IMR-90 (cell line): ENCODE measurements at regions not wholly inside any gene's neighbourhood (a gene's known extent, or its start where the extent isn't known, plus 50 kb on each side); places are given as distances from the start of the nearest gene placed in this dataset.

Experiments
- ATAC-seq: fragments of 200-7000 bp; cut with Tn5 transposase; 2 replicates; pipeline ENCODE4 v1.9.1; 2020; ENCODE audit warnings: low read depth, mild to moderate bottlenecking, moderate library complexity
- BruUV-seq: library from RNA; stranded (reverse); fragments of 400-500 nt; replicated peaks from 2 replicates; lab custom pipeline; 2021; lab: Mats Ljungman, UMichigan
- CTCF ChIA-PET: fragments of 300-600 bp; formaldehyde crosslinking; extraction: SDS; loops from one replicate; lab custom pipeline; 2021; ENCODE audit warnings: antibody characterized with exemption; lab: Yijun Ruan, JAX
- POLR2A ChIA-PET: fragments of 300-600 bp; sonication (Branson Sonifier 250); formaldehyde crosslinking; loops from one replicate; lab custom pipeline; 2022; ENCODE audit warnings: antibody characterized with exemption; ENCODE audit not compliant: unreplicated experiment; lab: Charles Lee
- DNase-seq: peaks from one replicate; pipeline ENCODE4 v3.0.0; 2013
- H2AFZ ChIP-seq: replicated peaks from 2 replicates; pipeline ENCODE3; 2013; ENCODE audit warnings: low read length, mild to moderate bottlenecking; ENCODE audit not compliant: poor library complexity
- H2AK5ac ChIP-seq: 2 replicates; pipeline ENCODE4 v1.6.1; 2013; ENCODE audit warnings: low read depth, low read length, inconsistent platforms
- H2AK9ac ChIP-seq: replicated peaks from 2 replicates; pipeline ENCODE3; 2013; ENCODE audit warnings: mild to moderate bottlenecking, low read depth, low read length, moderate library complexity; ENCODE audit not compliant: poor library complexity
- H2BK120ac ChIP-seq: 2 replicates; pipeline ENCODE4 v1.6.1; 2013; ENCODE audit warnings: low read depth, low read length, inconsistent platforms
- H2BK15ac ChIP-seq: 3 replicates; pipeline ENCODE4 v1.6.1; 2013; ENCODE audit warnings: low read depth, low read length, inconsistent platforms
- H2BK20ac ChIP-seq: 2 replicates; pipeline ENCODE4 v1.6.1; 2013; ENCODE audit warnings: low read depth, mild to moderate bottlenecking, inconsistent platforms, low read length, moderate library complexity
- H2BK5ac ChIP-seq: 2 replicates; pipeline ENCODE4 v1.6.1; 2013; ENCODE audit warnings: mild to moderate bottlenecking, low read depth, low read length, inconsistent platforms; ENCODE audit not compliant: poor library complexity, severe bottlenecking
- H3K14ac ChIP-seq: replicated peaks from 2 replicates; pipeline ENCODE4 v1.6.1; 2013; ENCODE audit warnings: low read depth, low read length, inconsistent platforms
- H3K18ac ChIP-seq: 2 replicates; pipeline ENCODE4 v1.6.1; 2013; ENCODE audit warnings: low read depth, low read length, control low read depth
- H3K23ac ChIP-seq: 2 replicates; pipeline ENCODE4 v1.6.1; 2013; ENCODE audit warnings: low read depth, low read length, inconsistent platforms
- H3K27ac ChIP-seq: 2 replicates; pipeline ENCODE4 v1.5.1; 2013; ENCODE audit warnings: mild to moderate bottlenecking, control low read depth, low read length; ENCODE audit not compliant: insufficient read depth
- H3K27me3 ChIP-seq: 2 replicates; pipeline ENCODE4 v1.6.1; 2013; ENCODE audit warnings: low read length; ENCODE audit not compliant: control insufficient read depth, insufficient read depth
- H3K36me3 ChIP-seq: 2 replicates; pipeline ENCODE4 v1.6.1; 2013; ENCODE audit warnings: low read length, mixed read lengths; ENCODE audit not compliant: control insufficient read depth, insufficient read depth
- H3K4ac ChIP-seq: 2 replicates; pipeline ENCODE4 v1.6.1; 2013; ENCODE audit warnings: low read depth, low read length, inconsistent platforms
- H3K4me1 ChIP-seq: 2 replicates; pipeline ENCODE4 v1.6.1; 2013; ENCODE audit warnings: low read length, mixed read lengths; ENCODE audit not compliant: control insufficient read depth, insufficient read depth
- H3K4me2 ChIP-seq: 2 replicates; pipeline ENCODE4 v1.6.1; 2013; ENCODE audit warnings: low read depth, mild to moderate bottlenecking, control low read depth, low read length, moderate library complexity
- H3K4me3 ChIP-seq: 2 replicates; pipeline ENCODE4 v1.5.1; 2013; ENCODE audit warnings: low read depth, mild to moderate bottlenecking, control low read depth, low read length, moderate library complexity; ENCODE audit not compliant: insufficient read depth
- H3K56ac ChIP-seq: 2 replicates; pipeline ENCODE4 v1.6.1; 2013; ENCODE audit warnings: low read length, inconsistent platforms; ENCODE audit not compliant: insufficient read depth; ENCODE audit errors: extremely low read depth
- H3K79me1 ChIP-seq, 2 experiments: 2 replicates each; pipeline ENCODE4 v1.6.1; 2013; ENCODE audit warnings: low read length in 2 of 2, inconsistent platforms in 1 of 2, low read depth in 1 of 2
- H3K9ac ChIP-seq: 2 replicates; pipeline ENCODE4 v1.6.1; 2013; ENCODE audit warnings: low read depth, low read length, control low read depth
- H3K9me1 ChIP-seq: 2 replicates; pipeline ENCODE4 v1.6.1; 2013; ENCODE audit warnings: low read length, inconsistent platforms; ENCODE audit not compliant: insufficient read depth
- H3K9me3 ChIP-seq: 2 replicates; pipeline ENCODE4 v1.6.1; 2013; ENCODE audit warnings: low read length; ENCODE audit not compliant: control insufficient read depth, insufficient read depth
- H4K20me1 ChIP-seq: 2 replicates; pipeline ENCODE4 v1.6.1; 2013; ENCODE audit warnings: low read length, inconsistent platforms; ENCODE audit not compliant: insufficient read depth
- H4K5ac ChIP-seq: 2 replicates; pipeline ENCODE4 v1.6.1; 2013; ENCODE audit warnings: mild to moderate bottlenecking, low read depth, low read length, control low read depth
- H4K8ac ChIP-seq, 2 experiments: 2 replicates each; pipeline ENCODE4 v1.6.1; 2013; ENCODE audit warnings: low read depth in 2 of 2, low read length in 2 of 2, control low read depth in 1 of 2, inconsistent platforms in 1 of 2
- H4K91ac ChIP-seq: 2 replicates; pipeline ENCODE4 v1.6.1; 2013; ENCODE audit warnings: low read depth, low read length, inconsistent platforms; ENCODE audit not compliant: insufficient read depth
- BHLHE40 ChIP-seq: fragments of 150-350 bp; IDR thresholded peaks from 2 replicates; pipeline ENCODE4 v1.6.1; 2016; ENCODE audit warnings: mild to moderate bottlenecking, low read depth, low read length
- CEBPB ChIP-seq: IDR thresholded peaks from 2 replicates; pipeline ENCODE4 v1.6.1; 2012; ENCODE audit warnings: low read depth, low read length, improper control_type of control experiment
- CHD1 ChIP-seq: IDR thresholded peaks from 2 replicates; pipeline ENCODE4 v1.6.1; 2012; ENCODE audit warnings: low read depth, low read length, improper control_type of control experiment
- FOS ChIP-seq: fragments of 150-350 bp; IDR thresholded peaks from 2 replicates; pipeline ENCODE4 v1.6.1; 2016; ENCODE audit warnings: low read depth, low read length
- MAFK ChIP-seq: IDR thresholded peaks from 2 replicates; pipeline ENCODE4 v1.6.1; 2012; ENCODE audit warnings: low read depth, low read length, improper control_type of control experiment
- MAZ ChIP-seq: IDR thresholded peaks from 2 replicates; pipeline ENCODE4 v1.6.1; 2012; ENCODE audit warnings: low read depth, mild to moderate bottlenecking, low read length, improper control_type of control experiment, moderate library complexity, borderline replicate concordance
- NFE2L2 ChIP-seq: fragments of 150-350 bp; IDR thresholded peaks from 2 replicates; pipeline ENCODE4 v1.6.1; 2016; ENCODE audit warnings: low read depth, mild to moderate bottlenecking, low read length
- POLR2A ChIP-seq: IDR thresholded peaks from 2 replicates; pipeline ENCODE4 v1.6.1; 2012; ENCODE audit warnings: mild to moderate bottlenecking, low read depth, low read length
- RAD21 ChIP-seq: IDR thresholded peaks from 2 replicates; pipeline ENCODE4 v1.6.1; 2012; ENCODE audit warnings: low read length, improper control_type of control experiment
- RCOR1 ChIP-seq: IDR thresholded peaks from 2 replicates; pipeline ENCODE4 v1.6.1; 2012; ENCODE audit warnings: mild to moderate bottlenecking, low read length, improper control_type of control experiment; ENCODE audit not compliant: insufficient replicate concordance
- RFX5 ChIP-seq: IDR thresholded peaks from 2 replicates; pipeline ENCODE4 v1.8.0; 2012; ENCODE audit warnings: low read depth, mild to moderate bottlenecking, low read length, moderate library complexity
- SMC3 ChIP-seq: fragments of 150-350 bp; IDR thresholded peaks from 2 replicates; pipeline ENCODE4 v1.6.1; 2016; ENCODE audit warnings: low read depth, mild to moderate bottlenecking, antibody characterized with exemption, low read length, moderate library complexity
- WGBS, 2 experiments: methylation state at CpG; one replicate each; pipeline versions ENCODE4 v1.1.5 to v1.1.7; 2013; ENCODE audit warnings: missing lambda C conversion rate in 2 of 2; ENCODE audit not compliant: insufficient read length in 1 of 2; ENCODE audit errors: extremely low coverage in 2 of 2; 5-methylcytosine and 5-hydroxymethylcytosine counted together
- dilution Hi-C: fragments of 300-500 bp; cut with HindIII; formaldehyde crosslinking; loops from one replicate; pipeline ENCODE4 v1.14.3; 2018; ENCODE audit warnings: low sequenced_read_pairs; ENCODE audit not compliant: unreplicated experiment
- in situ Hi-C: fragments of 300-500 bp; cut with MboI; formaldehyde crosslinking; loops from 3 replicates; pipeline ENCODE4 v1.14.3; 2019; ENCODE audit warnings: low sequenced_read_pairs, inconsistent platforms, mixed read lengths
- intact Hi-C: fragments of 100-400 bp; cut with micrococcal nuclease; formaldehyde crosslinking; loops from 2 replicates; pipeline ENCODE4 v1.10.0; 2022
- TF ChIP-seq, protein P1 (sequence below): fragments of 150-350 bp; IDR thresholded peaks from 2 replicates; pipeline ENCODE4 v1.6.1; 2017; ENCODE audit warnings: mild to moderate bottlenecking, antibody characterized with exemption, low read length, low read depth
- TF ChIP-seq, protein P2 (sequence below): conservative IDR thresholded peaks from 2 replicates; pipeline ENCODE4 v1.5.1; 2012; ENCODE audit warnings: mild to moderate bottlenecking, low read depth, low read length, improper control_type of control experiment
- TF ChIP-seq, protein P3 (sequence below): fragments of 150-350 bp; IDR thresholded peaks from 2 replicates; pipeline ENCODE4 v1.6.1; 2016; ENCODE audit warnings: low read depth, mild to moderate bottlenecking, low read length, moderate library complexity, borderline replicate concordance

- H3K36me3 ChIP-seq: no peaks in the 10 kb centered on the region
- ChIA-PET POLR2A (no interaction called here), CTCF (no interaction called here)
- no peak overlapping the region for H2AK5ac ChIP-seq
- intact Hi-C loops: no loop called here
- WGBS, 2 experiments: no CpG with 5 or more reads among the region's 1 CpG
- H3K4me3 ChIP-seq: no peak overlapping the region
- no peaks in the 10 kb centered on the region for H3K9me1 ChIP-seq
- H3K56ac ChIP-seq: no peak overlapping the region
- no peak overlapping the region for H3K23ac ChIP-seq
- no peak overlapping the region for H4K8ac ChIP-seq
- H2BK5ac ChIP-seq: no peak overlapping the region
- no peak overlapping the region for H3K4me2 ChIP-seq
- ATAC-seq: no peak
- H3K14ac ChIP-seq: no peak overlapping the region
- no peak overlapping the region for H2BK20ac ChIP-seq
- in situ Hi-C loops: no loop called here
- H3K27ac ChIP-seq: no peak overlapping the region
- no peaks in the 10 kb centered on the region for H3K9me3 ChIP-seq
- H3K27me3 ChIP-seq: no peaks in the 10 kb centered on the region
- no peak overlapping the region for H2BK120ac ChIP-seq
- no peak overlapping the region for H2AFZ ChIP-seq
- no peak overlapping the region for H2AK9ac ChIP-seq
- H3K9ac ChIP-seq: no peak overlapping the region
- dilution Hi-C loops: no loop called here
- H3K79me1 ChIP-seq: no peaks in the 10 kb centered on the region
- no TSS peak for BruUV-seq
- H3K4ac ChIP-seq: no peak overlapping the region
- TF ChIP-seq, protein P1, sequence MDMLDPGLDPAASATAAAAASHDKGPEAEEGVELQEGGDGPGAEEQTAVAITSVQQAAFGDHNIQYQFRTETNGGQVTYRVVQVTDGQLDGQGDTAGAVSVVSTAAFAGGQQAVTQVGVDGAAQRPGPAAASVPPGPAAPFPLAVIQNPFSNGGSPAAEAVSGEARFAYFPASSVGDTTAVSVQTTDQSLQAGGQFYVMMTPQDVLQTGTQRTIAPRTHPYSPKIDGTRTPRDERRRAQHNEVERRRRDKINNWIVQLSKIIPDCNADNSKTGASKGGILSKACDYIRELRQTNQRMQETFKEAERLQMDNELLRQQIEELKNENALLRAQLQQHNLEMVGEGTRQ: no peak
- TF ChIP-seq FOS (no peak), POLR2A (no peak), RCOR1 (no peak), RFX5 (no peak), RAD21 (no peak), CHD1 (no peak), MAFK (no peak), NFE2L2 (no peak), CEBPB (no peak), BHLHE40 (no peak), SMC3 (no peak), MAZ (no peak)
- TF ChIP-seq, protein P2, sequence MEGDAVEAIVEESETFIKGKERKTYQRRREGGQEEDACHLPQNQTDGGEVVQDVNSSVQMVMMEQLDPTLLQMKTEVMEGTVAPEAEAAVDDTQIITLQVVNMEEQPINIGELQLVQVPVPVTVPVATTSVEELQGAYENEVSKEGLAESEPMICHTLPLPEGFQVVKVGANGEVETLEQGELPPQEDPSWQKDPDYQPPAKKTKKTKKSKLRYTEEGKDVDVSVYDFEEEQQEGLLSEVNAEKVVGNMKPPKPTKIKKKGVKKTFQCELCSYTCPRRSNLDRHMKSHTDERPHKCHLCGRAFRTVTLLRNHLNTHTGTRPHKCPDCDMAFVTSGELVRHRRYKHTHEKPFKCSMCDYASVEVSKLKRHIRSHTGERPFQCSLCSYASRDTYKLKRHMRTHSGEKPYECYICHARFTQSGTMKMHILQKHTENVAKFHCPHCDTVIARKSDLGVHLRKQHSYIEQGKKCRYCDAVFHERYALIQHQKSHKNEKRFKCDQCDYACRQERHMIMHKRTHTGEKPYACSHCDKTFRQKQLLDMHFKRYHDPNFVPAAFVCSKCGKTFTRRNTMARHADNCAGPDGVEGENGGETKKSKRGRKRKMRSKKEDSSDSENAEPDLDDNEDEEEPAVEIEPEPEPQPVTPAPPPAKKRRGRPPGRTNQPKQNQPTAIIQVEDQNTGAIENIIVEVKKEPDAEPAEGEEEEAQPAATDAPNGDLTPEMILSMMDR: no peak
- TF ChIP-seq, protein P3, sequence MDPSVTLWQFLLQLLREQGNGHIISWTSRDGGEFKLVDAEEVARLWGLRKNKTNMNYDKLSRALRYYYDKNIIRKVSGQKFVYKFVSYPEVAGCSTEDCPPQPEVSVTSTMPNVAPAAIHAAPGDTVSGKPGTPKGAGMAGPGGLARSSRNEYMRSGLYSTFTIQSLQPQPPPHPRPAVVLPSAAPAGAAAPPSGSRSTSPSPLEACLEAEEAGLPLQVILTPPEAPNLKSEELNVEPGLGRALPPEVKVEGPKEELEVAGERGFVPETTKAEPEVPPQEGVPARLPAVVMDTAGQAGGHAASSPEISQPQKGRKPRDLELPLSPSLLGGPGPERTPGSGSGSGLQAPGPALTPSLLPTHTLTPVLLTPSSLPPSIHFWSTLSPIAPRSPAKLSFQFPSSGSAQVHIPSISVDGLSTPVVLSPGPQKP: no peak
- H4K91ac ChIP-seq: no peak overlapping the region
- no peaks in the 10 kb centered on the region for H3K4me1 ChIP-seq
- no peak overlapping the region for H3K18ac ChIP-seq
- no peak for DNase-seq
- H2BK15ac ChIP-seq: no peak overlapping the region
- H4K5ac ChIP-seq: no peak overlapping the region
- H4K20me1 ChIP-seq: no peaks in the 10 kb centered on the region
Observed at GRCh38 chr5:27414099-27414498, 375.7 kb upstream of the CDH9 start.
